GM18861 (cell line): ENCODE measurements at regions not wholly inside any gene's neighbourhood (a gene's known extent, or its start where the extent isn't known, plus 50 kb on each side); places are given as distances from the start of the nearest gene placed in this dataset.
"Not testable (repeated sequence)": the region's sequence is repeated elsewhere in the genome, so short reads cannot be mapped to it uniquely, and the experiment has no call there.

ENCODE experiments used
- ATAC-seq: cut with Tn5 transposase; IDR thresholded peaks from one replicate; pipeline ENCODE4 v1.9.1; 2021; ENCODE audit not compliant: unreplicated experiment

DNA sequence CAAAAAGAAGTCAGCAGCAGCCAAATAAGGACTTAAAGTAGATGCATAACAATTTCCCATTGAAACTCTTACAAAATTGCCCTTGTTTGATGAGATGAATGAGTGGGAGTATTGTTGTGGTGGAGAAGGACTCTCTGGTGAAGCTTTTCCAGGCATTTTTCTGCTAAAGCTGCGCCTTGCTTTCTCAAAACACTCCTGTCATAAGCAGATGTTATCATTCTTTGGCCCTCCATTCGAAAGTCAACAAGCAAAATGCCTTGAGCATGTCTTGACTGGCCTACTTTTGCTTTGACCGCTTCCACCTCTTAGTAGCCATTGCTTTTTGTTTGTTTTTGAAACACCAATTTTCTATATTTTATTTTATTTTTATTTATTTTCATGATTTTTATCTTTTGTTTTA is 340.9 kb upstream of the FGF13 start:
- no peak for ATAC-seq

DNA sequence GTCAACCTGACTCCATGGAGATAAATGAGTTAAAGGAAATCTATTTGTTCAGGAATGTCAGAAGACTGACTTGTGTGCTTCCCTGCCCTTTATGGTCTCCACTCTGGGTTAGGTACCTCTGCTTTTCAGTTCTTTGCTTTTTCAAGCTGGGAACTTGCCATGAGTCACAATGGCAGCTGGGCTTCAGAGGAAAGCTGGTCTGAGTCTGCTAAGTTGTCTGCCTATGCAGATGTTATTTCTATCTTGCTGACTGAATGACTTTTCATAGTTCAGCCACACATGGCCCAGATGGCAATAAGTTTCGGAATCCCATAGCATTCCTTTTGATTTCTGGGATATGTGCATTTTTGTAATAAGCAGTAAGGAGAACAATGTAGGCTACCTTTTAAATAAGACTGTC is 337.9 kb upstream of the FGF13 start:
- no peak for ATAC-seq

DNA sequence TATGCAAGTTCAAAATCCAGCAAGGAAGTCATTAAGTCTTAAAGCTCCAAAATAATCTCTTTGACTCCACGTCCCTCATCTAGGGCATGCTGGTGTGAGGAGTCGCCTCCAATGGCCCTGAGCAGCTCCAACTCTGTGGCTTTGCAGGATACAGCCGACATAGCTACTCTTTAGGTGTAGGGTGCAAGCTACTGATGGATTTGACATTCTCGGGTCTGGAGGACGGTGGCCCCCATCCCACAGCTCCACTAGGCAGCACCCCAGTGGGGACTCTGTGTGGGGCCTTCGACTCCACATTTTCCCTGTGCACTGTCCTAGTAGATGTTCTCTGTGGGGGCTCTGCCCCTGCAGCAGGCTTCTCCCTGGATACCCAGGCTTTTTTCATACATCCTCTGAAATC is 333.2 kb upstream of the FGF13 start:
- ATAC-seq: no peak

DNA sequence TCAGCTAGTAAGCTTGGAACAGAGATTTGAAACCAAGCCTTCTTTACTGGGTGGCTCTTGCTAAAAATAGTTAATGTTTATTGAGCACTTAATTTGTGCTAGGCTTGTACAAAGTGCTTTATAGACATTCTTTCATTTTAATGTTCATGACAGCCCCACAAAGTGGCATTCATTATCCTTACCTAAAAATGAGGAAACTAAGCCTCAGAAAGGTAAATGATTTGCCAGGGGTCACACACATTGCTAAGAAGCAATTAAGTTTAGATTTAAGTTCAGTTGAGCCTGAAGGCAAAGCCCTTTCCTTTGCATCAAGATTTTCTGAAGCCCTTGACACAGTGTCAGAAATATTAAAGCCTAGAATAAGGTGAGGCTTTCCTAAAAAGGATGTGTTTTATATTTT is 327.5 kb upstream of the FGF13 start:
- no peak for ATAC-seq

DNA sequence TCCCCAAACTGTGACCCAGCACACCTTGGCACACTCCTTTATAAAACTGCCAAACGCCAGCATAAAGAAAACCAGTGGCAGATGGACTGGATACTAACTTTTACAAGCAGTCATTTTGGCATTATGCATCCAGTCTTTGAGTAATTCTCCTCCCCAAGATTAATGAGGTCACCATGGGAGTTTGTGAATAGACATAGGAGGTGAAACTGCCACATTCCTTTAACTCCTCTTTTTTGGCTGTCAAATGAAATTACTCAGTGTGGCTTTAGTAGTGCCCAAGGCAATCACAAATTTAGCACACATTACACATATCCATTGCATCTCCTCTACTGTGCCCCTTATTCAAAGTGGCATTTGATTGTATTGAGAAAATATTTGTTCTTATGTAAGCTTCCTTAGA is 315.3 kb upstream of the FGF13 start:
- ATAC-seq: no peak

DNA sequence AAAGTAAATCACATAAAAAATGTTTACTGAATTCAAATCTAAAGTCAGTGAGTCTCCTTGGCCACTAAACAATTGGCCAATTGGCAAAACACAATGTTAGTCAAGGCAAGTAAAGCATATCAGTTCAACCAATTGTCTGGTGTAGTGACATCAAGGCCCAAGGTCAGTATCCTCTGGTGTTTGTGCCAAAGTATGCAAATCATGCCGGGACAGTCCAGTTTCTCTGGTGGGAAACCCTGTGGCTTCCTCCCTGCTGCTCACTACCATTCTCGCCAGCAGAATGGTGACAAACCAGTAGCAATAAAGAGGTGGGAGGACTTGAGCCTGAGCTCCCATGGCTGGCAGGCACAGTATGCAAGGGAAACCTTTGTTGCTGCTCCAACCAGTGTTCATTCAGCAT is 314.9 kb upstream of the FGF13 start:
- no peak for ATAC-seq

DNA sequence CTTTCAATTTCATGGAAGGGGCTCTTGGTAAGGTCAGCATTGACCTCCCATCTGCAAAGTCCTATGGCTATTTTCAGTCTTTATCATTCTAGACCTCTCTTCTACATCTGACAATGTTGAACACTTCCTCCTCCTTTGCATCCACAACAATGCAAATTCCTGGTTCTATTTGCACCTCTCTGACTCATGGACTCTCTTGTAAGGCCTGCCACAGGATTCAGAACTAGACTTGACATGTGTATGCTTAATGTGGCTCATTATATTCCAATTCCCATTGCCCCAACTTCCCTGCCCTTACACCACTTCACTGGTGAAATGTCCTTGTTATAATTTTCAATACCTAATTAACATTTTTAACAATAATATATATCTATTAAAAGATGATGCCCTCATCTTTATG is 314.3 kb upstream of the FGF13 start:
- ATAC-seq: no peak

DNA sequence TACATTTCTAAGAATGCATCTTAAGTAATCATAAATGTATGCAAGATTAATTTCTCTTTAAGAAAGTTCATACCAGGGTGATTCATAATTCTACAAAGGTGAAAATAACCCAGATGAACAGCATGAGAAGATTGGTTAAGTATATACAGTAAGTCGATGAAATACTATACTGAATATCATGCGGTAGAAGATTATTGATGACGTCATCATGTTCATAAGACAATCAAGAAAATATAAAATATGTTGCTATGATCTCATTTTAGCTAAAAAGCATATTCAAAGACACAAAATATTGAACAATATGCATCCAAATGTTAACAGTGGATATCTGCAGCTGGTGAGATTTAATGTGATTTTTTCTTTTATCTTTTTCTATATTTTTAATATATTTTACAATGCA is 312.0 kb upstream of the FGF13 start:
- ATAC-seq: no peak

DNA sequence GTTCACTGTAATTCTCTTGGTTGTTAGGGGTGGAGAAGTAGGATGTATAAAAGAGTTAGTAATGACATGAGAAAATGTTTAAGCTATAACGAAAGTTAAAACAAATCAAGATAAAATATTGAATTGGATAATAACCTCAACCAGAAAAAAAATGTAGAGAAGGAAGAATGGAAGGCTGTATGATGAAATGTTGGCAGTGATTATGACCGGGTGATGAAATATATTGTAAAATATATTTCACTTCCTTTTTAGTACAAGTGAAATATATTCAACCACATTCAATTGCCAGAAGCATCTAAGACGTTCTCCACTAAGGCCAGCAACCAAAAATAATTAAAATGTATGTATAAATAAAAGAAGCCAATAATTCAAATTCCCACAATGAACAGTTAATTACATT is 309.3 kb upstream of the FGF13 start:
- no peak for ATAC-seq

DNA sequence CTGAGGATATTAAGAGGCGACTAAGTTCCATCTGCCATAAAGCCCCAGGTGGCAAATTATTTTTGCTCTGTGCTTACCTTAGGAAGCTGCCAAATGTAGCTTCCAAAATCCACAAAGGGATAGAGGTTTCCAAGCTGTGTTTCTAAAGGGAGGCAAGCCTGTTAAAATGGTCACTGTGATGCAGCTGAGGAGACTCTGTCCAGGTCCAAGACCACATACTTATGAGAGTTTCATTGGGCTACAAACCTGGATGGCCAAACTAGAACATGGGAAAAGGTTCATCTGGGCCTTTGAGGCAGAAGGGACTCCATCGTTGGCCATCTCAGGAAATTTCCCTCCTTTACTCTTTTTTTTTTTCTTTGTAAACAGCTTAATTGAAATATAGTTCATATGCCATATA is 306.9 kb upstream of the FGF13 start:
- no peak for ATAC-seq

DNA sequence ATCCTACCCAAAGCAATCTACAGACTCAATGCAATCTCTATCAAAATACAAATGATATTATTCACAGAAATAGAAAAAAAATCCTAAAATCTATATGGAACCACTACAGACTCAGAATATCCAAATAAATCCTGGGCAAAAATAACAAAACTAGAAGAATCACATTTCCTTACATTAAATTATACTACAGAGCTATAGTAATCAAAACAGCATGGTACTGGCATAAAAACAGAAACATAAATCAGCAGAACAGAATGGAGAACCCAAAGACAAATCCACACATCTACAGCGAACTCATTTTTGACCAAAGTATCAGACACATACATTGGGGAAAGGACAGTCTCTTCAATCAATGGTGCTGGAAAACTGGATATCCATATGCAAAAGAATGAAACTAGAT is 304.1 kb upstream of the FGF13 start:
- no peak for ATAC-seq

DNA sequence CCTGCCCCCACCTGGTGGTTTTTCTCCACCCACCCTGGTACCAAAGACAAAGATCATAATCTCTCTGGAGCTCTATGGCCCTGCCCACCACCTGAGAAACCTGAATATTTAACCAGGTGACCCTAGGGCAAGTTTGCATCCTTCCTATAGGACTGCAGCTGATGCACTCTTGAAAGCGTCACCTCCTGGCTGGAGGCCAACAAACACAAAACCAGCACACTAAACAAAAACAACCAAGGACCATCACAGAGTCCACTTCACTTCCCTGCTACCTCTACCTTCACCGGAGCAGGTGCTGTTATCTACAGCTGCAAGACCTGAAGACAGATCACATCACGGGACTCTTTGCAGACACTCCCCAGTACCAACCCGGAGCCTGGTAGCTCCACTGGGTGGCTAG is 296.7 kb upstream of the FGF13 start:
- ATAC-seq: no peak

DNA sequence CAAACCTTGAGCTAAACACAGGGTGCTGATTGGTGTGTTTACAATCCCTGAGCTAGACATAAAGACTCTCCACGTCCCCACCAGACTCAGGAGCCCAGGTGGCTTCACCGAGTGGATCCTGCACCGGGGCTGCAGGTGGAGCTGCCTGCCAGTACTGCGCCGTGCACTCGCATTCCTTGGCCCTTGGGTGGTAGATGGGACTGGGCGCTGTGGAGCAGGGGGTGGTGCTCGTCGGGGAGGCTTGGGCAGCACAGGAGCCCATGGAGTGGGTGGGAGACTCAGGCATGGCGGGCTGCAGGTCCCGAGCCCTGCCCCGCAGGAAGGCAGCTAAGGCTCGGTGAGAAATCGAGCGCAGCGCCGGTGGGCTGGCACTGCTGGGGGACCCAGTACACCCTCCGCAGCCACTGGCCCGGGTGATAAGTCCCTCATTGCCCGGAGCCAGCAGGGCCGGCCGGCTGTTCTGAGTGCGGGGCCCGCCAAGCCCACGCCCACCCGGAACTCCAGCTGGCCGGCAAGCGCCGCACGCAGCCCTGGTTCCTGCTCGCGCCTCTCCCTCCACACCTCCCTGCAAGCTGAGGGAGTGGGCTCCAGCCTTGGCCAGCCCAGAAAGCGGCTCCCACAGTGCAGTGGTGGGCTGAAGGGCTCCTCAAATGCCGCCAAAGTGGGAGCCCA is 292.5 kb upstream of the FGF13 start:
- not testable (repeated sequence) for ATAC-seq

DNA sequence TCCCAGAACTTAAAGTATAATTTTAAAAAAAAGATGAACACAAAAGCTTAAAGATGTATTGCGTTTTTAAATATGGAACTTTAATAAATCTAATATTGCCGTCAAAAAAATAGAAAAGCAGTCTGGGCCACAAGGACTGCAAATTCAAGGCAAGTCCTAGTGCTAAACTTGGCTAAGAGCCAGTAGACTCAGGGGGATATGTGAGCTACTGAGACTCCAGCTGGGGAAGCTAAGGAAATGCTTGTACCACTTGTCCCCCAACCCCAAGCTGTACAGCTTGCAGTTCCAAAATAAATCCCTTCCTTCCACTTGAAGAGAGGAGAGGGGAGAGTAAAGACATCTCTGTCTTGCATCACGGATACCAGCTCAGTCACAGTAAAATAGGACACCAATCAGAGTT is 290.8 kb upstream of the FGF13 start:
- ATAC-seq: no peak

DNA sequence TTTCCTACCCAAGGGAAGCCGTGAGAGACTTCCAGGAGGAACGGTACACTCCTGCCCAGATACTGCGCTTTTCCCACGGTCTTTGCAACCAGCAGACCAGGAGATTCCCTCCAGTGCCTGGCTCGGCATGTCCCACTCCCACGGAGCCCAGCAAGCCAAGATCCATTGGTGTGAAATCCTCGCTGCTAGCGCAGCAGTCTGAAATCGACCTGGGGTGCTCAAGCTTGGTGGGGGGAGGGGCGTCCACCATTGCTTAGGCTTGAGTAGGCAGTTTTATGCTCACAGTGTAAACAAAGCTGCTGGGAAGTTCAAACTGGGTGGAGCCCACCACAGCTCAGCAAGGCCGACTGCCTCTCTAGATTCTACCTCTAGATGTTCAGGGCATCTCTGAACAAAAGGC is 284.8 kb upstream of the FGF13 start:
- no peak for ATAC-seq

DNA sequence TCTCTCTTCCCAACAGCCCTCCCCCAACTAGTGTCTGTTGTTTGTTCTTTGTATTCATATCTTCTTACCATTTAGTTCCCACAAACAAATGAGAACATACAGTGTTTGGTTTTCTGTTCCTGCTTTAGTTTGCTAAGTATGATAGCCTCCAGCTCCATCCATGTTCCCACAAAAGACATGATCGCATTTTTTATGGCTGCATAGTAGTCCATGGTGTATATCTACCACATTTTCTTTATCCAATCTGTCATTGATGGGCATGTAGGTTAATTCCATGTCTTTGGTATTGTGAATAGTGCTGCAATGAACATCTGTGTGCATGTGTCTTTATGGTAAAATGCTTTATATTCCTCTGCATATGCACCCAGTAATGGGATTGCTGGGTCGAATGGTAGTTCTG is 283.9 kb upstream of the FGF13 start:
- ATAC-seq: no peak

DNA sequence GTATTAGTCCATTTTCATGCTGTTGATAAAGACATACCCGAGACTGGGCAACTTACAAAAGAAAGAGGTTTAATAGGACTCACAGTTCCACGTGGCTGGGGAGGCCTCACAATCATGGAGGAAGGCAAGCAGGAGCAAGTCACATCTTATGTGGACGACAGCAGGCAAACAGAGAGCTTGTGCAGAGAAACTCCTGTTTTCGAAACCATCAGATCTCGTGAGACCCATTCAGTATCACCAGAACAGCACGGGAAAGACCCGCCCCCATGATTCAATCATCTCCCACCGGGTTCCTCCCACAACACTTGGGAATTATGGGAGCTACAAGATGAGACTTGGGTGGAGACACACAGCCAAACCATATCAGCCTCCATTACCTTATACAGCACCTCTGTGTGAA is 278.9 kb upstream of the FGF13 start:
- not testable (repeated sequence) for ATAC-seq

DNA sequence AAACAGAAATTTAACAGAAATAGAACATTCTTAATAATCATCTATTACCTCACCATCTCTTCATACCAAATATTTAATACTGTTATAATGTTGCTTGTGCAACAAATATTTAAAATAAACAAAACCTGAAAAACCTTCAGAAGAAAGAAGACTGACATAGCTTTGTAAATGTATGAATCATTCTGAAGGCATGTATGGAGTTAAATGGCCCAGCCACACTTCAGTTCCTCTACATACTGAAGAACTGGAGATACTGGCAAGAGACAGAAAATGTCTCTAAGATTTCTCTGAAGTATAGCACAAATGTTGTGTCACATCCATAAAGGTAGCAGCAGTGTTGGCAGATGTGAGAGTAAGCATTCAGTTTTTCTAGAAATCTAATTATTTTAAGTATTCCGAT is 275.3 kb upstream of the FGF13 start:
- ATAC-seq: no peak

DNA sequence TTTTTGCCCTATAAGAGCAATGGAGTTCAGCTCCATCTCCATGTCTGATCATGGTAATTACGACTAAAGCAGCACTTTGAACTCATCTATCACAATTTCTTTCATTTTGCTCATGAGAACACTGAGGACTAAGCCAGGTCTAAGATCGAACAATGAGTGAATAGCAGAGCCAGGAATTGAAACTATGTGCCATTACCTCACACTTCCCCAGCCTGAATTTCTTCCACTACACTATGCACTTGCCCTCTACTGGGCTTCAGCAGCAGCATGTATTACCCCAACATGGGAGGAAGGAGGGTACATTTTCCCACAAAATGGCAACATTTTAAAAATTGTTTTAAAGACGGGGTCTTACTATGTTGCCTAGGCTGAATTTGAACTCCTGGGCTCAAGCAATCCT is 274.7 kb upstream of the FGF13 start:
- ATAC-seq: no peak

DNA sequence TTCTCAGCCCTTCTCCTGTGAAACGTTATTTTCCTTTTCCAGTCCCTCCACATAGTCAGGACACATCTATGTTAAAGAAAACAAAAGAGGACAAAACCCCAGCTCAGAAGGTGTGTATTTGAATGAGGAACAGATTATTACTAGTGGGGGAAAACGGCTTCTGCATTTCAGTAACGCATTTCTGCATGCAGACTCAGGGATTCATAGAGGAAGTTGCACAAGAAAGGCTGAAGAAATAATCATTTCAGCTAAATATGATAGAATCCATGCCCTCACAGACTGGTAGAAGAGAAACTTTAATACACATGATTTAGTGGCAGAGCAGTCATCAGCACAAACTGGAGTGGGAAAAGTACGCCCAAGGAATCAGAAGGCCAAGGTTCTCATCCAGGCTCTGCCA is 270.8 kb upstream of the FGF13 start:
- ATAC-seq: no peak

DNA sequence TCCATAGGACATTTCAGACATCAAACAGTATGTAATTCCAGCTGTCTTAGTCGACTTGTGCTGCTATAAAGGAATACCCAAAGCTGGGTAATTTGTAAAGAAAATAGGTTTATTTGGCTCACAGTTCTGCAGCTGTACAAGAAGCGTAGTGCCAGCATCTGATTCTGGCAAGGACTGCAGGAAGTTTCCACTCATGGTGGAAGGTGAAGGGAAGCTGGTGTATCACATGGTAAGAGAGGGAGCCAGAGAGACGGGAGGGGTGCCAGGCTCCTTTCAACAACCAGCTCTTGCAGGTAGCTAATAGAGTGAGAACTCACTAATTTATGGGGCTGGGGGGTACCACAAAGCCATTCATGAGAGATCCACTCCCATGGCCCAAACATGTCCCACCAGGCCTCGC is 253.0 kb upstream of the FGF13 start:
- ATAC-seq: no peak

DNA sequence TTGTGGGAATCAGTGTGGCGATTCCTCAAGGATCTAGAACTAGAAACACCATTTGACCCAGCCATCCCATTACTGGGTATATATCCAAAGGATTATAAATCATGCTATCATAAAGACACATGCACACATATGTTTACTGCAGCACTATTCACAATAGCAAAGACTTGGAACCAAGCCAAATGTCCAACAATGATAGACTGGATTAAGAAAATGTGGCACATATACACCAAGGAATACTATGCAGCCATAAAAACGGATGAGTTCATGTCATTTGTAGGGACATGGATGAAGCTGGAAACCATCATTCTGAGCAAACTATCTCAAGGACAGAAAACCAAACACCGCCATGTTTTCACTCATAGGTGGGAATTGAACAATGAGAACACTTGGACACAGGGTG is 250.9 kb upstream of the FGF13 start:
- ATAC-seq: not testable (repeated sequence)

DNA sequence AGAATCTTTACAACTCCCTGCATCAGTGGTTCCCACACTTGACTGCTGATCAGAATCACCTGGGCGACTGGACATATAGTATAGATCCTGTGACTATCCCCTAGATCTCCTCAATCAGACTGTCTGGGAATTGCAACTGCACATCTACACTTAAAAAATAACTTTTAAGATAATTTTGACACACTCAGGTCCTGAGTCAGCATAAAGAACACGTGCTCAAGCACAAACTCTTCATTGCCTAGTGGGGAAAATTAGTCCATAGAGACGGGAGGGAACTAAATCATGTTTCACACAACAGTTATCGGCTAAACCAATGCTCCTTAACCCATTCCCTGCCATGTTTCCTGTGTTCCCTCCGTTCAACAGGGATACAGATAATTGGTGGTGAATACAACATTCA is 243.5 kb upstream of the FGF13 start:
- no peak for ATAC-seq

DNA sequence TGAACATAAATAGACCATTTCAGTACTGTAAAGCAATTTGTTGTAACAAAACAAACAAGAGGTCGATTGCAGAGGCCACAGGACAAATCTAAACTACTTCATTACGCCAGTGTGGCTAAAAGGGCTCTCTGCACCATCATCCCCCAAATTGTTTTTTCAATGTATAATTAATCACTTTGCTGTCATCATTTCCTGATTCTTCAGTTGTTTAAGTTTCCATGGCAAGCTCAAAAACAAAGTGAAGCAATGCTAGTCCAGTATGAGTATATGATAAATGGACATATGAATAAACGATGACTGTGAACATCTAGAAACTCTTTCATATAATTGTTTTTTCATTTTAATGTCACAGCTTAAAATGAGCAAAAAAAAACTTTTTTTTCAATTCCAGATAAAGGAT is 235.4 kb upstream of the FGF13 start:
- ATAC-seq: no peak
